Neural crest cell (in vitro differentiated cells): ENCODE measurements at regions not wholly inside any gene's neighbourhood (a gene's known extent, or its start where the extent isn't known, plus 50 kb on each side); places are given as distances from the start of the nearest gene placed in this dataset.

ENCODE experiments used
- DNase-seq: peaks from one replicate; pipeline ENCODE4 v3.0.0; 2021; ENCODE audit warnings: low read depth, mixed read lengths, low spot score
- H3K27ac Mint-ChIP-seq: one replicate; pipeline ENCODE4 v1.8.0; 2021; ENCODE audit warnings: mild to moderate bottlenecking, mixed read lengths; ENCODE audit not compliant: unreplicated experiment
- H3K27me3 Mint-ChIP-seq: 2 replicates; pipeline ENCODE4 v1.8.0; 2021; ENCODE audit warnings: low read depth, mild to moderate bottlenecking, mixed read lengths
- H3K36me3 Mint-ChIP-seq: 2 replicates; pipeline ENCODE4 v1.8.0; 2021; ENCODE audit warnings: low read depth, mild to moderate bottlenecking, mixed read lengths
- H3K4me1 Mint-ChIP-seq: 2 replicates; pipeline ENCODE4 v1.8.0; 2021; ENCODE audit warnings: mixed read lengths
- H3K4me3 Mint-ChIP-seq: one replicate; pipeline ENCODE4 v1.8.0; 2021; ENCODE audit warnings: mild to moderate bottlenecking, mixed read lengths
- H3K9me3 Mint-ChIP-seq: 2 replicates; pipeline ENCODE4 v1.8.0; 2021; ENCODE audit warnings: mixed read lengths
- CTCF ChIP-seq: fragments of 200-600 bp; sonication (generic); conservative IDR thresholded peaks from 2 replicates; pipeline ENCODE4 v1.5.0; 2021; ENCODE audit warnings: antibody characterized with exemption, mild to moderate bottlenecking

- no peak overlapping the region for H3K4me3 Mint-ChIP-seq
- H3K27ac Mint-ChIP-seq = no peak overlapping the region
- DNase-seq = no peak
- H3K9me3 Mint-ChIP-seq = peaks cover 6% of the 10 kb centered on the region
- no peaks in the 10 kb centered on the region for H3K27me3 Mint-ChIP-seq
- H3K36me3 Mint-ChIP-seq = no peaks in the 10 kb centered on the region
- no peak for TF ChIP-seq CTCF
- H3K4me1 Mint-ChIP-seq = no peaks in the 10 kb centered on the region
Measured at GRCh38 chrX:79572566-79572965, 205.4 kb upstream of the ITM2A start.

- H3K27ac Mint-ChIP-seq = no peak overlapping the region
- no peak overlapping the region for H3K4me3 Mint-ChIP-seq
- H3K9me3 Mint-ChIP-seq = peaks cover 12% of the 10 kb centered on the region
- H3K36me3 Mint-ChIP-seq = no peaks in the 10 kb centered on the region
- no peaks in the 10 kb centered on the region for H3K4me1 Mint-ChIP-seq
- H3K27me3 Mint-ChIP-seq = no peaks in the 10 kb centered on the region
- no peak for TF ChIP-seq CTCF
- DNase-seq = no peak
Measured at GRCh38 chrX:79570524-79571240, 203.5 kb upstream of the ITM2A start.

GRCh38 chrX:79568309-79568708 lies 201.2 kb upstream of the ITM2A start:
- Mint-ChIP-seq H3K4me1 (no peaks in the 10 kb centered on the region), H3K36me3 (no peaks in the 10 kb centered on the region), H3K27me3 (no peaks in the 10 kb centered on the region), H3K9me3 (peaks cover 19% of the 10 kb centered on the region), H3K4me3 (no peak overlapping the region), H3K27ac (no peak overlapping the region)
- no peak for TF ChIP-seq CTCF
- no peak for DNase-seq

GRCh38 chrX:79564362-79564761 lies 197.2 kb upstream of the ITM2A start:
- Mint-ChIP-seq H3K27ac (no peak overlapping the region), H3K4me3 (no peak overlapping the region), H3K9me3 (peaks cover 19% of the 10 kb centered on the region), H3K4me1 (no peaks in the 10 kb centered on the region), H3K36me3 (no peaks in the 10 kb centered on the region), H3K27me3 (no peaks in the 10 kb centered on the region)
- DNase-seq = no peak
- no peak for TF ChIP-seq CTCF

GRCh38 chrX:79559290-79559689 lies 192.2 kb upstream of the ITM2A start:
- Mint-ChIP-seq H3K4me1 (no peaks in the 10 kb centered on the region), H3K4me3 (no peak overlapping the region), H3K27ac (no peak overlapping the region), H3K27me3 (peaks cover 2% of the 10 kb centered on the region), H3K9me3 (peaks cover 8% of the 10 kb centered on the region), H3K36me3 (no peaks in the 10 kb centered on the region)
- no peak for TF ChIP-seq CTCF
- DNase-seq = no peak
